Gastrocnemius medialis (tissue), 4 donors: ENCODE measurements at regions not wholly inside any gene's neighbourhood (a gene's known extent, or its start where the extent isn't known, plus 50 kb on each side); places are given as distances from the start of the nearest gene placed in this dataset.

Source experiments
- ATAC-seq, 2 donors: fragments of 150-250 bp; one replicate each; pipeline ENCODE4 v1.9.1; 2016
- DNase-seq, 2 donors: peaks; one replicate each; pipeline ENCODE4 v3.0.0-alpha.2; 2019
- H3K27ac ChIP-seq, 4 donors: fragments of 200-600 bp; sonication (generic); 1 replicate in 1 of 4; 2 replicates in 3 of 4; pipeline ENCODE4 v1.5.1; 2016 to 2018; ENCODE audit warnings: mild to moderate bottlenecking in 2 of 4, moderate library complexity in 1 of 4
- H3K27me3 ChIP-seq, 3 donors: fragments of 200-600 bp; sonication (generic) in 2 of 3; 1 replicate in 1 of 3; 2 replicates in 2 of 3; pipeline versions ENCODE4 v1.5.1 to v1.6.0; 2016 to 2019; ENCODE audit warnings: mild to moderate bottlenecking in 1 of 3, moderate library complexity in 1 of 3
- H3K36me3 ChIP-seq, 2 donors: fragments of 200-600 bp; sonication (generic) in 1 of 2; one replicate each; pipeline ENCODE4 v1.5.1; 2017 to 2018
- H3K4me1 ChIP-seq, 2 donors: fragments of 200-600 bp; sonication (generic) in 1 of 2; one replicate each; pipeline ENCODE4 v1.5.1; 2016 to 2017; ENCODE audit warnings: mild to moderate bottlenecking in 2 of 2
- H3K4me3 ChIP-seq, 4 donors: fragments of 200-600 bp; sonication (generic) in 3 of 4; 1 replicate in 1 of 4; 2 replicates in 3 of 4; pipeline ENCODE4 v1.5.1; 2016 to 2019; ENCODE audit warnings: mild to moderate bottlenecking in 2 of 4
- H3K9me3 ChIP-seq, 3 donors: fragments of 200-600 bp; sonication (generic) in 2 of 3; 1 replicate in 1 of 3; 2 replicates in 2 of 3; pipeline ENCODE4 v1.5.1; 2016 to 2019
- POLR2A ChIP-seq, 2 donors: fragments of 450-650 bp; IDR thresholded peaks; one replicate each; pipeline ENCODE4 v1.6.1; 2017; ENCODE audit warnings: antibody characterized with exemption in 2 of 2, mild to moderate bottlenecking in 2 of 2, moderate library complexity in 2 of 2
- in situ Hi-C, 4 donors: fragments of 200-750 bp; cut with MboI; loops; one replicate each; pipeline versions ENCODE4 v1.15.0 to v1.8.0; 2017; ENCODE audit warnings: low sequenced_read_pairs in 4 of 4
- intact Hi-C: fragments of 100-400 bp; cut with DNase I; formaldehyde crosslinking; loops from one replicate; pipeline ENCODE4 v1.15.1; 2023; ENCODE audit warnings: low total_unique reads
- TF ChIP-seq, protein P1 (sequence below), 5 experiments: fragments of 450-650 bp in 3 of 5; fragments of 200-600 bp in 2 of 5; sonication (generic) in 2 of 5; IDR thresholded peaks in 4 of 5; conservative IDR thresholded peaks in 1 of 5; 1 replicate in 4 of 5; 2 replicates in 1 of 5; pipeline ENCODE4 v1.5.1; 2016 to 2019; ENCODE audit warnings: antibody characterized with exemption in 5 of 5, mild to moderate bottlenecking in 3 of 5, moderate library complexity in 3 of 5

GRCh38 chr10:91355998-91356397 lies 54.1 kb upstream of the HECTD2 start:
- Histone ChIP-seq H3K4me3 (no peak overlapping the region), H3K27me3 (no peaks in the 10 kb centered on the region), H3K9me3 (no peaks in the 10 kb centered on the region), H3K36me3 (no peaks in the 10 kb centered on the region), H3K27ac (no peak overlapping the region), H3K4me1 (peaks cover 6 to 13% of the 10 kb centered on the region in 2 donors)
- no peak for TF ChIP-seq POLR2A (IDR thresholded peaks at IDR 0.05)
- TF ChIP-seq, protein P1, sequence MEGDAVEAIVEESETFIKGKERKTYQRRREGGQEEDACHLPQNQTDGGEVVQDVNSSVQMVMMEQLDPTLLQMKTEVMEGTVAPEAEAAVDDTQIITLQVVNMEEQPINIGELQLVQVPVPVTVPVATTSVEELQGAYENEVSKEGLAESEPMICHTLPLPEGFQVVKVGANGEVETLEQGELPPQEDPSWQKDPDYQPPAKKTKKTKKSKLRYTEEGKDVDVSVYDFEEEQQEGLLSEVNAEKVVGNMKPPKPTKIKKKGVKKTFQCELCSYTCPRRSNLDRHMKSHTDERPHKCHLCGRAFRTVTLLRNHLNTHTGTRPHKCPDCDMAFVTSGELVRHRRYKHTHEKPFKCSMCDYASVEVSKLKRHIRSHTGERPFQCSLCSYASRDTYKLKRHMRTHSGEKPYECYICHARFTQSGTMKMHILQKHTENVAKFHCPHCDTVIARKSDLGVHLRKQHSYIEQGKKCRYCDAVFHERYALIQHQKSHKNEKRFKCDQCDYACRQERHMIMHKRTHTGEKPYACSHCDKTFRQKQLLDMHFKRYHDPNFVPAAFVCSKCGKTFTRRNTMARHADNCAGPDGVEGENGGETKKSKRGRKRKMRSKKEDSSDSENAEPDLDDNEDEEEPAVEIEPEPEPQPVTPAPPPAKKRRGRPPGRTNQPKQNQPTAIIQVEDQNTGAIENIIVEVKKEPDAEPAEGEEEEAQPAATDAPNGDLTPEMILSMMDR (IDR thresholded peaks at IDR 0.05 in 4 of 5, conservative IDR thresholded peaks at IDR 0.05 in 1 of 5): no peak
- intact Hi-C loops: no loop called here
- DNase-seq (no peak), ATAC-seq (no peak)
- in situ Hi-C loops: no loop called here

DNA sequence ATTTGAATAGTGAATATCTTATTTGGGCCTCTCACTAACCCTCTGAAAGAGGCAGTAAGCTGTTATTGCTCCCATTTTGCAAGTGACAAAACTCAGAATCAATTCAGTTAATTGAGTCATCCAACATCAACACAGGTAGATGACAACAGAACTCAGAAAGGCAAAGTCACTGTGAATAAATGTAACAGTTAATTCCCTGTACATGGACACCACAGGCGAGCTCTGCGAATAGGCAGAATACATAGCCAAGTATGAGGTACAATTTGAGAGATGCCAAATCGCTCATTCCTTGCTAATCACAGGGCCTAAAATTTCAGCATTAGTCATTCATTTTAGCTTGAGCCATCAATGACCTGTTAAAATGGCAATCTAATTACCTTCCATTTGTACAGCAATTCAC lies 52.6 kb upstream of the HECTD2 start:
- peaks cover 0 to 5% of the 10 kb centered on the region in 2 donors for H3K4me1 ChIP-seq
- H3K9me3 ChIP-seq: no peaks in the 10 kb centered on the region
- in situ Hi-C loops (no loop called here), intact Hi-C loops (no loop called here)
- ATAC-seq (peak in 1 of 2 donors; percentile 86), DNase-seq (no peak)
- H3K4me3 ChIP-seq: no peak overlapping the region
- no peaks in the 10 kb centered on the region for H3K36me3 ChIP-seq
- no peak for TF ChIP-seq POLR2A (IDR thresholded peaks at IDR 0.05)
- H3K27me3 ChIP-seq: no peaks in the 10 kb centered on the region
- no peak overlapping the region for H3K27ac ChIP-seq
